Epithelial cell of esophagus (primary cell): ENCODE measurements at regions not wholly inside any gene's neighbourhood (a gene's known extent, or its start where the extent isn't known, plus 50 kb on each side); places are given as distances from the start of the nearest gene placed in this dataset.

Experiments used
- DNase-seq: peaks from one replicate; pipeline ENCODE4 v3.0.0; 2010; ENCODE audit warnings: low read depth
- H3K4me3 ChIP-seq: 2 replicates; pipeline ENCODE4 v1.5.1; 2011; ENCODE audit warnings: mild to moderate bottlenecking, low read length, control low read depth
- TF ChIP-seq, protein P1 (sequence below): IDR thresholded peaks from 2 replicates; pipeline ENCODE4 v1.5.1; 2011; ENCODE audit warnings: low read depth, mild to moderate bottlenecking, low read length, control low read depth, inconsistent platforms; ENCODE audit not compliant: insufficient read depth; ENCODE audit errors: missing control alignments

DNA sequence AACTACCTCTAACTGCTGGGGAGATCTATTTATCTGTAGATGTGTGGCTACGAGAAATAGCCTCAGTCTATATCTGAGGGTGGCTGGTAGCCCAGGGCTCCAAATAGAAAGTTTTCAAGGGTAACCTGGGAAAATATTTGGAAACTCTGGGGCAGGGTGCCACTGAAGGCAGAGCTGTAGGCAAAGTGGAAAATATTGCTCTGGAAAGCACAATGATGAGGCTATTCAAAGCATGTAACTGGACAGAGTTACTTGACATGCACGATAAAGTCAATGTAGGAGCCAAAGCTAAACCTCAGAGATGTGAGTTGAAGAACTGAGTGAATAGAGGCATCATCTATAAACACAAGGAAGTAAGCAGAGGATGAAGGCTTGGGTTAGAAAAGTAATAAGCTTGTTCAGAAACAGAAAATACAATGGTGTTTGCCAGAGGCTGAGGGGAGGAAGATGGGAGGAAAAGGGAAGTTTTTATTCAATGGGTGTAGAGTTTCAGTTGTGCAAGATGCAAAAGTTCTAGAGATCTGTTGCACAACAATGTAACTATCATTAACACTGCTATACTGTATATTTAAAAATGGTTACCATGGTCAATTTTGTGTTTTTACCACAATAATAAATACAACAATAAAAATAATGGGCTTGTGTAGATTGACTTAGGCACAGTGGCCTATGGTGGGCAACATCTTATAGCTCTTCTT, 171.6 kb downstream of the MBD2 start:
- DNase-seq = no peak
- H3K4me3 ChIP-seq = no peak overlapping the region
- TF ChIP-seq, protein P1, sequence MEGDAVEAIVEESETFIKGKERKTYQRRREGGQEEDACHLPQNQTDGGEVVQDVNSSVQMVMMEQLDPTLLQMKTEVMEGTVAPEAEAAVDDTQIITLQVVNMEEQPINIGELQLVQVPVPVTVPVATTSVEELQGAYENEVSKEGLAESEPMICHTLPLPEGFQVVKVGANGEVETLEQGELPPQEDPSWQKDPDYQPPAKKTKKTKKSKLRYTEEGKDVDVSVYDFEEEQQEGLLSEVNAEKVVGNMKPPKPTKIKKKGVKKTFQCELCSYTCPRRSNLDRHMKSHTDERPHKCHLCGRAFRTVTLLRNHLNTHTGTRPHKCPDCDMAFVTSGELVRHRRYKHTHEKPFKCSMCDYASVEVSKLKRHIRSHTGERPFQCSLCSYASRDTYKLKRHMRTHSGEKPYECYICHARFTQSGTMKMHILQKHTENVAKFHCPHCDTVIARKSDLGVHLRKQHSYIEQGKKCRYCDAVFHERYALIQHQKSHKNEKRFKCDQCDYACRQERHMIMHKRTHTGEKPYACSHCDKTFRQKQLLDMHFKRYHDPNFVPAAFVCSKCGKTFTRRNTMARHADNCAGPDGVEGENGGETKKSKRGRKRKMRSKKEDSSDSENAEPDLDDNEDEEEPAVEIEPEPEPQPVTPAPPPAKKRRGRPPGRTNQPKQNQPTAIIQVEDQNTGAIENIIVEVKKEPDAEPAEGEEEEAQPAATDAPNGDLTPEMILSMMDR = no peak

DNA sequence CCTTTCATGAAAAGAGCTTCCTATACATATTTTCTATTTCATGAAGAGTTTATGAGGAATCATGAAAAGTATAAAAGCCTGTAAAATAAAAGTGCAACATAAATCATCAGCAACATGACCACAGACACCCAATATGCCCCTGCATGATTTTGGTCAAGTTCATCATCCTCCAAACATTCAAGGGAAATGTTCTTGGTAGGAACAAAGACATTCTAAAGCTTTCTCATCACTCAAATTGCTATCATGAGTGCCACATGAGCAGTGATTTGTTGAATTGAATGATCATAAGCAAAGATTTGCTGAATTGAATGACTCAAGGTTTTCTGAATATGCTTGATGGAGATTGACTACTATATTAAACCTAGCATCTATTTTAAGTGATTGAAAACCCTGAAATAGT, 172.2 kb downstream of the MBD2 start:
- H3K4me3 ChIP-seq = no peak overlapping the region
- DNase-seq = no peak
- TF ChIP-seq, protein P1 = no peak

DNA sequence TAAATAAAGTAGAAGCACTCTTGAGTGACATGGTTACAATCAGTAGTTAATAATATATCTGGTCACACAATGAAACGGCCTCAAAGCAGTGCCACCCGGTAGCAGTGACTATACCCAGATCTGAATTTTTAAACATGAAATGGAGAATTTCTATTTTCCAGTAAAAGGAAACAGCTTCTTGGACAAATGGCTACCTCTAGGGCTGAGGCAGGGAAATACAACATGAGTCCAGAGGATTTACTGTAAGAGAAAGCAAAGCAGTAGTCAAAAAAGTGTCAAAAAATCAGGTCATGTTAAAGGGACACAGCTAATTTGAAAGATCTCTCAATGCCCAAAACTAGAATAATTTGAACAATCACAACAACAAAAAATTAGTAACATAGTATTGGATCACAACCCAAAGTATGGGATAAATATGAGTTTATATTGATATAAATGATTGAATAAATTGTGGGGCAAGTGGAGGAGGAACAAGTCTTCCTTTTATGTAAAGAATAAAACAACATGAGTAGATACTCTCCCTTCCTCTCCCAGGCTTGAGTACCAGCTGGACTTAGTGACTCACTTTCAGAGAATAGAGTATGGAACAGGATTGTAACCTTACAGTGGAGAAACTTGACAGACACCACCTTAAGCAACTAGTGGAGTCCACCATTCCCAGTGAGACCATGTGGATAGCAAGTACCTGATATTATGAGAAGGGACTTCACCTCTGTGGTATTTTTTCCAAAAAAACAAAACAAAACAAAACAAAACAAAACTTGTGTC, 180.8 kb downstream of the MBD2 start:
- H3K4me3 ChIP-seq = no peak overlapping the region
- DNase-seq = peak; percentile 68
- TF ChIP-seq, protein P1 = peak; percentile 22

DNA sequence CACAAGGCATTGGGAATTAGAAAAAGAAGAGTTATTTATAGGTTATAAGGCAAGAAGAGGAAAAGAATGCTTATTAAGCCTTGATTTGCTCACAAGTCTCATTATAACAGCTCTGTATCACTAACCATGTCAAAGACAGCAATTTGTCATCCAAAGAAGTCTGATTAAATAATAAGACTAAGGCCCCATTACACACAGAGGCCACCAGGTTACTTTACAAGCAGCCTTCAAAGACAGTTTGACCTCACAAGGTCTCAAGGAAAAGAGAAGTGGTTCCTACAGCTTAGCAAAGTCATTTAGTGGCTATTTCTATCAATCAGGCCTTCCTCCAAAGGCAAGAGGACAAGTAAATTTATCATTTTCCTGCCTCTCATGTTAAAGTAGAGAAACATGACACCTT, 188.5 kb downstream of the MBD2 start:
- TF ChIP-seq, protein P1 = no peak
- no peak overlapping the region for H3K4me3 ChIP-seq
- DNase-seq = no peak

DNA sequence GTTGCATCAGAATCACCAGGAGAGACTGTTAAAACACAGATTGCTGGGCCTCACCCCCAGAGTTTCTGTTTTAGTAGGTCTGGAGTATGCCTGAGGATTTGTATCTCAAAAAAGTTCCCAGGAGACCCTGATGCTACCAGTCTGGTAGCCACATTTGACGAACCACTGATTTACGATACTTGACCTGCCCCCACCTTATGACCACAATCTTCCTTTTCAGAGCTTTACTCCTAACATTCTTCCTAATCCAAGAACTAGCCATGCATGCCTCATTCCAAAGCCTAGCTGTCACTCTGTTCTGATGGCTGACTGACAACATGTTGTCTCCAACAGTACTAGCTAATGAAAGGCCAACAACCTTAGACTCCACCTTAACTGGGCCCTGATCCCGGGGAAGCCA, 191.4 kb downstream of the MBD2 start:
- no peak overlapping the region for H3K4me3 ChIP-seq
- DNase-seq = no peak
- TF ChIP-seq, protein P1 = no peak

DNA sequence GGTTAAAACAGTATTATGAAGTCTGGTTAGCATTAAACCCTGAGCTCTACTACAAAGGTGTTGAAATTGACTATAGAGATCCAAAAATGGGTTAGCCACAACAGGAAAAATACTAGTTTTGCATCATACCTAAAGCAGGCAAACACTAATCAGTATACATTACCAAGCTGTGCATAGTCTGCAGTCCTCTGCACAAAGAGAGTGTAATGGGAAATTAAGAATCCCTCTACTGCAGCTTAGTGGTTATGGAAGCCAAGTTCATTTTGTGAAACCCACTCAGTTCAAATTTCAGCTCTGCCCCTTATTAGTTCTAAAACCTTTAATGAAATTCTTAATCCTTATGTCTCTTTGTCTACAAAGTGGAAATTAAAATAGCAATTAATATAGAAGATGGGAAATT, 192.1 kb downstream of the MBD2 start:
- TF ChIP-seq, protein P1 = no peak
- DNase-seq = no peak
- no peak overlapping the region for H3K4me3 ChIP-seq
